OCI-LY7 (cell line): ENCODE measurements at regions not wholly inside any gene's neighbourhood (a gene's known extent, or its start where the extent isn't known, plus 50 kb on each side); places are given as distances from the start of the nearest gene placed in this dataset.
"Not testable (repeated sequence)": the region's sequence is repeated elsewhere in the genome, so short reads cannot be mapped to it uniquely, and the experiment has no call there.

Source experiments
- BruUV-seq: library from RNA; stranded (reverse); fragments of 400-500 nt; replicated peaks from 2 replicates; lab custom pipeline; 2021; lab: Mats Ljungman, UMichigan
- CTCF ChIA-PET: fragments of 300-600 bp; sonication (Branson Sonifier 250); formaldehyde crosslinking; loops from one replicate; lab custom pipeline; 2022; ENCODE audit warnings: antibody characterized with exemption; ENCODE audit not compliant: unreplicated experiment; lab: Charles Lee
- POLR2A ChIA-PET: fragments of 300-600 bp; sonication (Branson Sonifier 250); formaldehyde crosslinking; loops from one replicate; lab custom pipeline; 2022; ENCODE audit warnings: antibody characterized with exemption; lab: Charles Lee
- DNase-seq: peaks from one replicate; pipeline ENCODE4 v3.0.0-alpha.2; 2015; ENCODE audit warnings: low spot score
- H2AFZ ChIP-seq: fragments of 200-600 bp; sonication (generic), shearing (Covaris generic); 2 replicates; pipeline ENCODE4 v1.6.1; 2014; ENCODE audit warnings: mild to moderate bottlenecking, antibody characterized with exemption, low read length, moderate library complexity
- H3K27ac ChIP-seq: fragments of 200-600 bp; sonication (generic); 2 replicates; pipeline ENCODE4 v1.5.1; 2014; ENCODE audit warnings: mixed run types, low read depth, mild to moderate bottlenecking, moderate library complexity, low read length, inconsistent platforms; ENCODE audit not compliant: poor library complexity, severe bottlenecking
- H3K36me3 ChIP-seq: fragments of 200-600 bp; sonication (generic); 2 replicates; pipeline ENCODE4 v1.6.1; 2014; ENCODE audit warnings: mild to moderate bottlenecking, antibody characterized with exemption, low read length, moderate library complexity, mixed read lengths; ENCODE audit not compliant: insufficient read depth
- H3K4me1 ChIP-seq: fragments of 200-600 bp; sonication (generic); 2 replicates; pipeline ENCODE4 v1.5.1; 2014; ENCODE audit warnings: mild to moderate bottlenecking, low read length; ENCODE audit not compliant: insufficient read depth, poor library complexity, severe bottlenecking
- H3K4me2 ChIP-seq: fragments of 200-600 bp; sonication (generic); 2 replicates; pipeline ENCODE4 v1.6.1; 2014; ENCODE audit warnings: mild to moderate bottlenecking, low read length
- H3K4me3 ChIP-seq: fragments of 200-600 bp; sonication (generic); 2 replicates; pipeline ENCODE4 v1.5.1; 2014; ENCODE audit warnings: mild to moderate bottlenecking, low read depth, low read length; ENCODE audit not compliant: poor library complexity, severe bottlenecking
- H3K79me2 ChIP-seq: fragments of 200-600 bp; sonication (generic); 2 replicates; pipeline ENCODE4 v1.6.1; 2016; ENCODE audit warnings: low read depth, mild to moderate bottlenecking, low read length, moderate library complexity, mixed read lengths; ENCODE audit not compliant: insufficient read depth
- H3K9me2 ChIP-seq: fragments of 200-600 bp; sonication (generic); 2 replicates; pipeline ENCODE4 v1.6.1; 2016; ENCODE audit warnings: mild to moderate bottlenecking, low read length, mixed read lengths; ENCODE audit not compliant: insufficient read depth
- H3K9me3 ChIP-seq: fragments of 200-600 bp; sonication (generic); 2 replicates; pipeline ENCODE4 v1.6.1; 2014; ENCODE audit warnings: mild to moderate bottlenecking, mixed run types, low read length, mixed read lengths
- H4K20me1 ChIP-seq: fragments of 200-600 bp; sonication (generic); 2 replicates; pipeline ENCODE4 v1.6.1; 2014; ENCODE audit warnings: mild to moderate bottlenecking, antibody characterized with exemption, low read length, moderate library complexity, mixed read lengths; ENCODE audit not compliant: insufficient read depth
- EZH2phosphoT487 ChIP-seq: fragments of 200-600 bp; sonication (generic); IDR thresholded peaks from 2 replicates; pipeline ENCODE4 v1.6.1; 2018; ENCODE audit warnings: low read depth, borderline replicate concordance, mild to moderate bottlenecking, mixed run types, antibody characterized with exemption, low read length, moderate library complexity, mixed read lengths
- intact Hi-C: fragments of 100-400 bp; cut with micrococcal nuclease; formaldehyde crosslinking; loops from one replicate; pipeline ENCODE4 v1.10.0; 2022; ENCODE audit not compliant: unreplicated experiment
- TF ChIP-seq, protein P1 (sequence below): fragments of 200-600 bp; sonication (generic); conservative IDR thresholded peaks from 2 replicates; pipeline ENCODE4 v1.5.1; 2014; ENCODE audit warnings: mild to moderate bottlenecking, antibody characterized with exemption, low read length, moderate library complexity, mixed read lengths

DNA sequence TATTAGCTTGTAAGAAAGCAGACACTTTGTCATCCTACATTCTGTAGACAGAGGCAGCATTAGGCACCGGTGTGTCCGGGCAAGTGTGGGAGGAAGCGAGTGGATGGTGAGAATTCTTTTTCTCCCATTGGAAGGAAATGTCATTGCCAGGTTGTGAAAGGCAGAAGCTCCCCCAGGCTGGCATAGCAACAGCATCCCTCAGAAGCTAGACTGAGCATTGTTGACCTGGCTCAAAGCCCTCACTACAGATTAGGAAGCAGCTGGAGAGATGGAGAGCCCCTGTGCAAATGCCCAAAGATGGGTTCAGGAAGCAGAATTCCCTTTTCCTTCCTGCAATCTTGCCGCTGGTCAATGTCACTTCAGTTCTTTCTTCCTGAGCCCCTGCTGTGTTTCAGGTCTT lies 1299.3 kb downstream of the TBC1D22A start:
- H3K9me2 ChIP-seq = no peaks in the 10 kb centered on the region
- no peak for DNase-seq
- no peak for TF ChIP-seq EZH2phosphoT487
- TF ChIP-seq, protein P1, sequence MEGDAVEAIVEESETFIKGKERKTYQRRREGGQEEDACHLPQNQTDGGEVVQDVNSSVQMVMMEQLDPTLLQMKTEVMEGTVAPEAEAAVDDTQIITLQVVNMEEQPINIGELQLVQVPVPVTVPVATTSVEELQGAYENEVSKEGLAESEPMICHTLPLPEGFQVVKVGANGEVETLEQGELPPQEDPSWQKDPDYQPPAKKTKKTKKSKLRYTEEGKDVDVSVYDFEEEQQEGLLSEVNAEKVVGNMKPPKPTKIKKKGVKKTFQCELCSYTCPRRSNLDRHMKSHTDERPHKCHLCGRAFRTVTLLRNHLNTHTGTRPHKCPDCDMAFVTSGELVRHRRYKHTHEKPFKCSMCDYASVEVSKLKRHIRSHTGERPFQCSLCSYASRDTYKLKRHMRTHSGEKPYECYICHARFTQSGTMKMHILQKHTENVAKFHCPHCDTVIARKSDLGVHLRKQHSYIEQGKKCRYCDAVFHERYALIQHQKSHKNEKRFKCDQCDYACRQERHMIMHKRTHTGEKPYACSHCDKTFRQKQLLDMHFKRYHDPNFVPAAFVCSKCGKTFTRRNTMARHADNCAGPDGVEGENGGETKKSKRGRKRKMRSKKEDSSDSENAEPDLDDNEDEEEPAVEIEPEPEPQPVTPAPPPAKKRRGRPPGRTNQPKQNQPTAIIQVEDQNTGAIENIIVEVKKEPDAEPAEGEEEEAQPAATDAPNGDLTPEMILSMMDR = no peak
- ChIA-PET CTCF (no interaction called here), POLR2A (interaction anchor here (0.9 to 1.3 kb wide), 2 partner anchors 15 to 36 kb away, joined by 3 read pairs; no protein-coding TSS in a partner anchor)
- H3K4me3 ChIP-seq = no peak overlapping the region
- no peaks in the 10 kb centered on the region for H4K20me1 ChIP-seq
- no peaks in the 10 kb centered on the region for H3K79me2 ChIP-seq
- no peaks in the 10 kb centered on the region for H3K9me3 ChIP-seq
- peaks cover 6% of the 10 kb centered on the region for H3K4me1 ChIP-seq
- no peak overlapping the region for H2AFZ ChIP-seq
- H3K36me3 ChIP-seq = no peaks in the 10 kb centered on the region
- intact Hi-C loops = no loop called here
- H3K4me2 ChIP-seq = no peak overlapping the region
- no peak overlapping the region for H3K27ac ChIP-seq
- no TSS peak for BruUV-seq

DNA sequence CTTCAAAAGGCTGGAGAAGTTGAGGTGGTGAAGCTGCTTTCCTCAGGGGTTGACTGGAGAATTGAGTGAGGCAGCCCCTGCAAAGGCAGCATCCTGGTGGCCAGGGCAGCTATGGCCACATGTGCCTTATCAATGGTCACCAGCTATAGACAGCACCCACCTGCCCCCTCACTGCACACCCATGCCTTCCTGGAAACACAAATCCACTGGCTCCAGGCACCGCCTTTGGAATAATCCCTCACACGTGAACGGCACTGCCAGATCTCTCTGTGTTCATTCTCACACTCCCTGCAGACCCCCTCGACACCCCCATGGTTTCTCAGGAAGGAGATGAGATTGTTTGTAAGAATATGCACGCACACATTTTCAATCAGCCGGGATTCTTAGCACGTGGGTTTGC lies 1297.8 kb downstream of the TBC1D22A start:
- DNase-seq = no peak
- BruUV-seq = no TSS peak
- H3K4me2 ChIP-seq = no peak overlapping the region
- no peaks in the 10 kb centered on the region for H4K20me1 ChIP-seq
- POLR2A ChIA-PET = interaction anchor here (0.6 kb wide), 2 partner anchors 8 to 10 kb away, joined by 3 to 4 read pairs; no protein-coding TSS in a partner anchor
- intact Hi-C loops = no loop called here
- H2AFZ ChIP-seq = no peak overlapping the region
- H3K4me1 ChIP-seq = no peaks in the 10 kb centered on the region
- H3K79me2 ChIP-seq = no peaks in the 10 kb centered on the region
- no peaks in the 10 kb centered on the region for H3K36me3 ChIP-seq
- no peak overlapping the region for H3K27ac ChIP-seq
- no peak overlapping the region for H3K4me3 ChIP-seq
- no peaks in the 10 kb centered on the region for H3K9me3 ChIP-seq
- CTCF ChIA-PET = no interaction called here
- H3K9me2 ChIP-seq = no peaks in the 10 kb centered on the region
- no peak for TF ChIP-seq EZH2phosphoT487
- TF ChIP-seq, protein P1 = no peak

DNA sequence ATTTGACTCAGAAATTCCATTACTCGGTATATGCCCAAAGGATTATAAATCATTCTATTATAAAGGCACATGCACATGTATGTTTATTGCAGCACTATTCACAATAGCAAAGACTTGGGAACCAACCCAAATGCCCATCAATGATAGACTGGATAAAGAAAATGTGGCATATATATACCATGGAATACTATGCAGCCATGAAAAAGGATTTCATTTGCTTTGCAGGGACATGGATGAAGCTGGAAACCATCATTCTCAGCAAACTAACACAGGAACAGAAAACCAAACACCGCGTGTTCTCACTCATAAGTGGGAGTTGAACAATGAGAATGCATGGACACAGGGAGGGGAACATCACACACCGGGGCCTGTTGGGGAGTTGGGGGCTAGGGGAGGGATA lies 1297.1 kb downstream of the TBC1D22A start:
- H3K79me2 ChIP-seq, H3K4me3 ChIP-seq, BruUV-seq, H3K4me2 ChIP-seq, H3K9me3 ChIP-seq, DNase-seq, intact Hi-C loops, CTCF ChIA-PET, H3K36me3 ChIP-seq, H3K9me2 ChIP-seq, H3K4me1 ChIP-seq, H4K20me1 ChIP-seq, H3K27ac ChIP-seq, H2AFZ ChIP-seq: not testable (repeated sequence)
- POLR2A ChIA-PET = interaction anchor here (0.6 kb wide), 1 partner anchor 11 kb away, joined by 4 read pairs; no protein-coding TSS in a partner anchor
